ENCODE measurements at regions not wholly inside any gene's neighbourhood (a gene's known extent, or its start where the extent isn't known, plus 50 kb on each side); places are given as distances from the start of the nearest gene placed in this dataset.

- TF ChIP-seq MXI1 (IDR thresholded peaks at IDR 0.05; ENCODE audit: low read depth, low read length) (no peak), RAD21 (IDR thresholded peaks at IDR 0.05; ENCODE audit: low read length) (no peak)
Observed at GRCh38 chr3:26074080-26074479, 284.2 kb downstream of the OXSM start (continued).

- ChIA-PET CTCF (interaction anchor here (1.1 kb wide), 1 partner anchor 171 kb away, joined by 3 read pairs; no protein-coding TSS in a partner anchor), POLR2A (no interaction called here)
- no peaks in the 10 kb centered on the region for H3K9me2 ChIP-seq
- TF ChIP-seq EP300 (IDR thresholded peaks at IDR 0.05; ENCODE audit: borderline replicate concordance in 1 of 2, low read depth in 1 of 2, low read length in 1 of 2) (no peak), TAF1 (IDR thresholded peaks at IDR 0.05; ENCODE audit: borderline replicate concordance, low read depth, low read length) (no peak), MXI1 (IDR thresholded peaks at IDR 0.05; ENCODE audit: low read depth, low read length) (no peak)
- H3K4me3 ChIP-seq (ENCODE audit: low read depth in 2 of 2, low read length in 1 of 2), result no peak overlapping the region
- no peak overlapping the region for H3K27ac ChIP-seq (ENCODE audit: low read depth in 2 of 2, low read length in 1 of 2)
- H3K4me2 ChIP-seq, result no peak overlapping the region
- no peaks in the 10 kb centered on the region for H4K20me1 ChIP-seq (ENCODE audit: insufficient read depth)
- no peaks in the 10 kb centered on the region for H3K27me3 ChIP-seq (ENCODE audit: insufficient read depth)
- H3K9me3 ChIP-seq, result no peaks in the 10 kb centered on the region
- 6% methylated on average over 1 of the region's 1 CpG for WGBS (ENCODE audit: low lambda C conversion rate)
- no peaks in the 10 kb centered on the region for H3K36me3 ChIP-seq (replicated peaks in 1 of 2; ENCODE audit: control insufficient read depth in 1 of 2, insufficient read depth in 2 of 2, low read length in 1 of 2)
- no peaks in the 10 kb centered on the region for H3K79me2 ChIP-seq (ENCODE audit: insufficient read depth)
- no peak overlapping the region for H3K9ac ChIP-seq
- H2AFZ ChIP-seq (ENCODE audit: low read depth), result no peak overlapping the region
- peak; percentile 1 for DNase-seq
- H3F3A ChIP-seq (replicated peaks; ENCODE audit: insufficient read depth), result no peaks in the 10 kb centered on the region
- H3K4me1 ChIP-seq (ENCODE audit: control insufficient read depth in 1 of 2, insufficient read depth in 2 of 2, low read depth in 1 of 2, low read length in 1 of 2), result no peaks in the 10 kb centered on the region
Observed at GRCh38 chr3:26078539-26078938, 288.6 kb downstream of the OXSM start.

- no peaks in the 10 kb centered on the region for H3K9me3 ChIP-seq
- DNase-seq, result no peak
- no peaks in the 10 kb centered on the region for H3K36me3 ChIP-seq (replicated peaks in 1 of 2; ENCODE audit: control insufficient read depth in 1 of 2, insufficient read depth in 2 of 2, low read length in 1 of 2)
- no peak overlapping the region for H3K4me2 ChIP-seq
- no peaks in the 10 kb centered on the region for H4K20me1 ChIP-seq (ENCODE audit: insufficient read depth)
- POLR2A ChIA-PET, result no interaction called here
- H3K9ac ChIP-seq, result no peak overlapping the region
- 60% methylated on average over 1 of the region's 1 CpG for WGBS (ENCODE audit: low lambda C conversion rate)
- no peak overlapping the region for H2AFZ ChIP-seq (ENCODE audit: low read depth)
- CTCF ChIA-PET, result no interaction called here
- no peaks in the 10 kb centered on the region for H3K79me2 ChIP-seq (ENCODE audit: insufficient read depth)
- no peaks in the 10 kb centered on the region for H3K9me2 ChIP-seq
- no peaks in the 10 kb centered on the region for H3F3A ChIP-seq (replicated peaks; ENCODE audit: insufficient read depth)
- no peaks in the 10 kb centered on the region for H3K27me3 ChIP-seq (ENCODE audit: insufficient read depth)
- no peaks in the 10 kb centered on the region for H3K4me1 ChIP-seq (ENCODE audit: control insufficient read depth in 1 of 2, insufficient read depth in 2 of 2, low read depth in 1 of 2, low read length in 1 of 2)
- H3K27ac ChIP-seq (ENCODE audit: low read depth in 2 of 2, low read length in 1 of 2), result no peak overlapping the region
- TF ChIP-seq RFX5 (IDR thresholded peaks at IDR 0.05; ENCODE audit: low read length) (no peak), USF1 (IDR thresholded peaks at IDR 0.05; ENCODE audit: borderline replicate concordance, low read depth) (no peak), GABPA (IDR thresholded peaks at IDR 0.05; ENCODE audit: low read depth) (no peak), PBX3 (IDR thresholded peaks at IDR 0.05) (no peak), MAX (IDR thresholded peaks at IDR 0.05; ENCODE audit: low read depth) (no peak), SMC3 (IDR thresholded peaks at IDR 0.05; ENCODE audit: low read depth, low read length) (no peak), REST (IDR thresholded peaks at IDR 0.05; ENCODE audit: low read depth, low read length) (no peak), RCOR1 (IDR thresholded peaks at IDR 0.05; ENCODE audit: low read length) (no peak), FOSL2 (IDR thresholded peaks at IDR 0.05; ENCODE audit: borderline replicate concordance, low read depth) (no peak), TCF12 (IDR thresholded peaks at IDR 0.05) (no peak), IRF3 (IDR thresholded peaks at IDR 0.05; ENCODE audit: low read depth, low read length) (no peak)
- no peak overlapping the region for H3K4me3 ChIP-seq (ENCODE audit: low read depth in 2 of 2, low read length in 1 of 2)
Observed at GRCh38 chr3:26081166-26081565, 291.3 kb downstream of the OXSM start.

Measured in SK-N-SH (cell line).